Calu3 (cell line): ENCODE measurements at regions not wholly inside any gene's neighbourhood (a gene's known extent, or its start where the extent isn't known, plus 50 kb on each side); places are given as distances from the start of the nearest gene placed in this dataset.

Experiments used
- BruUV-seq: library from RNA; stranded (reverse); fragments of 400-500 nt; replicated peaks from 2 replicates; lab custom pipeline; 2021; lab: Mats Ljungman, UMichigan
- CTCF ChIA-PET: fragments of 300-600 bp; sonication (Branson Sonifier 250); formaldehyde crosslinking; loops from one replicate; lab custom pipeline; 2022; ENCODE audit warnings: antibody characterized with exemption; lab: Charles Lee
- DNase-seq: peaks from one replicate; pipeline ENCODE4 v3.0.0; 2022
- H3K27ac Mint-ChIP-seq: one replicate; pipeline ENCODE4 v1.8.0; 2022; ENCODE audit warnings: mixed read lengths; ENCODE audit not compliant: unreplicated experiment
- H3K27me3 Mint-ChIP-seq: one replicate; pipeline ENCODE4 v1.8.0; 2022; ENCODE audit warnings: mixed read lengths; ENCODE audit not compliant: unreplicated experiment
- H3K36me3 Mint-ChIP-seq: one replicate; pipeline ENCODE4 v1.8.0; 2022; ENCODE audit warnings: mild to moderate bottlenecking, moderate library complexity, mixed read lengths; ENCODE audit not compliant: insufficient read depth, unreplicated experiment
- H3K4me1 Mint-ChIP-seq: one replicate; pipeline ENCODE4 v1.8.0; 2022; ENCODE audit warnings: mild to moderate bottlenecking, low read depth, mixed read lengths; ENCODE audit not compliant: unreplicated experiment
- H3K4me3 Mint-ChIP-seq: one replicate; pipeline ENCODE4 v1.8.0; 2022; ENCODE audit warnings: mild to moderate bottlenecking, low read depth, moderate library complexity, mixed read lengths; ENCODE audit not compliant: unreplicated experiment
- H3K9me3 Mint-ChIP-seq: one replicate; pipeline ENCODE4 v1.8.0; 2022; ENCODE audit warnings: low read depth, mixed read lengths; ENCODE audit not compliant: unreplicated experiment
- intact Hi-C: fragments of 100-400 bp; cut with micrococcal nuclease; formaldehyde crosslinking; loops from one replicate; pipeline ENCODE4 v1.10.0; 2022; ENCODE audit not compliant: unreplicated experiment
- TF ChIP-seq, protein P1 (sequence below): fragments of 200-600 bp; IDR thresholded peaks from one replicate; pipeline ENCODE4 v1.8.0; 2022; ENCODE audit warnings: antibody characterized with exemption; ENCODE audit not compliant: unreplicated experiment

DNA sequence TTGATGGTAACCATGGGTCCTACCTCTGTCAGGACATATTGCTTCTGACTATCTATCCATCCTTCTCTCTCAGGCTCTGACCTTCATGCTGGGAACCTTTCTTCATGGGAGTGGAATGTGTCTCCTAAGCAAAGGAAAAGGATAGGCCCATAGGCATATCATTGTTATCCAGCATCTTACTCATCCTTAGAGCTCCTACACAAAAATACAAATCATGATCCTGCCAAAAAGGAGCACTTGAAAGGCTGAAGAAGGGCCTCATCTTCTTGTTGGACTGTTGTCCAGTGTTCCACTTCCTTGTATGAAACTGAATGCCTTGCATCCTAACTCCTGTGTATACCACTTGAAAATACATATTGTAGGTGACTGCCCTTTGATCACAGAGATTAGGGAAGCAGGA, 96.1 kb upstream of the SOX2 start:
- intact Hi-C loops: no loop called here
- no peak for DNase-seq

GRCh38 chr3:181614878-181615277, 96.8 kb upstream of the SOX2 start:
- CTCF ChIA-PET: interaction anchor here (0.5 kb wide), 1 partner anchor 217 kb away, joined by 6 read pairs; no protein-coding TSS in a partner anchor
- BruUV-seq: no TSS peak
- H3K4me3 Mint-ChIP-seq: no peak overlapping the region
- no peaks in the 10 kb centered on the region for H3K36me3 Mint-ChIP-seq
- no peaks in the 10 kb centered on the region for H3K9me3 Mint-ChIP-seq
- no peaks in the 10 kb centered on the region for H3K27me3 Mint-ChIP-seq
- DNase-seq: no peak
- H3K27ac Mint-ChIP-seq: no peak overlapping the region
- H3K4me1 Mint-ChIP-seq: no peaks in the 10 kb centered on the region
- TF ChIP-seq, protein P1, sequence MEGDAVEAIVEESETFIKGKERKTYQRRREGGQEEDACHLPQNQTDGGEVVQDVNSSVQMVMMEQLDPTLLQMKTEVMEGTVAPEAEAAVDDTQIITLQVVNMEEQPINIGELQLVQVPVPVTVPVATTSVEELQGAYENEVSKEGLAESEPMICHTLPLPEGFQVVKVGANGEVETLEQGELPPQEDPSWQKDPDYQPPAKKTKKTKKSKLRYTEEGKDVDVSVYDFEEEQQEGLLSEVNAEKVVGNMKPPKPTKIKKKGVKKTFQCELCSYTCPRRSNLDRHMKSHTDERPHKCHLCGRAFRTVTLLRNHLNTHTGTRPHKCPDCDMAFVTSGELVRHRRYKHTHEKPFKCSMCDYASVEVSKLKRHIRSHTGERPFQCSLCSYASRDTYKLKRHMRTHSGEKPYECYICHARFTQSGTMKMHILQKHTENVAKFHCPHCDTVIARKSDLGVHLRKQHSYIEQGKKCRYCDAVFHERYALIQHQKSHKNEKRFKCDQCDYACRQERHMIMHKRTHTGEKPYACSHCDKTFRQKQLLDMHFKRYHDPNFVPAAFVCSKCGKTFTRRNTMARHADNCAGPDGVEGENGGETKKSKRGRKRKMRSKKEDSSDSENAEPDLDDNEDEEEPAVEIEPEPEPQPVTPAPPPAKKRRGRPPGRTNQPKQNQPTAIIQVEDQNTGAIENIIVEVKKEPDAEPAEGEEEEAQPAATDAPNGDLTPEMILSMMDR: no peak
- intact Hi-C loops: no loop called here

More for the DNA sequence above, 96.1 kb upstream of the SOX2 start:
- Mint-ChIP-seq H3K36me3 (no peaks in the 10 kb centered on the region), H3K9me3 (no peaks in the 10 kb centered on the region), H3K27me3 (no peaks in the 10 kb centered on the region), H3K4me3 (no peak overlapping the region), H3K27ac (no peak overlapping the region), H3K4me1 (no peaks in the 10 kb centered on the region)
- no TSS peak for BruUV-seq
- TF ChIP-seq, protein P1: no peak
- CTCF ChIA-PET: interaction anchor here (0.9 kb wide), 1 partner anchor 12 kb away, joined by 4 read pairs; no protein-coding TSS in a partner anchor

DNA sequence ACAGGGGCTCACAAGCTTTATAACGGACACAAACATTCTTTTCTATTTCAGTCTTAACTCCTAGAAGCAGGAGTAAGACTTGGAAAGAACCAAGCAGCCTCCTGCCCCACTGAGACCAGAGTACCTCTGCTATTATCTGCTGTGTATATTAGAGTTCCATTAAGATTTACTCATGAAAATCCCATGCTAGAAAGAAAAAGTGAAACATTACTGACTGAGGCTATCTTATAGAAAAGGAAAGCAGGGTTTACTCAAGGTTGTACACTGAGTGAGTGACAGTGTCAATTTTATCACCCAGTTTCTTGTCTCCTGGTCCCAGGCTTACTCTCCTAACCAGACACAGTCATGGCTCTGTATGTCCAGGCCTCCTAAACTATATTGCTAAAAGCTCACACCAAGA, 97.9 kb upstream of the SOX2 start:
- intact Hi-C loops: no loop called here
- BruUV-seq: no TSS peak
- H3K27ac Mint-ChIP-seq: no peak overlapping the region
- H3K4me1 Mint-ChIP-seq: no peaks in the 10 kb centered on the region
- no peaks in the 10 kb centered on the region for H3K27me3 Mint-ChIP-seq
- DNase-seq: no peak
- H3K9me3 Mint-ChIP-seq: no peaks in the 10 kb centered on the region
- TF ChIP-seq, protein P1: no peak
- H3K4me3 Mint-ChIP-seq: no peak overlapping the region
- H3K36me3 Mint-ChIP-seq: no peaks in the 10 kb centered on the region
- CTCF ChIA-PET: no interaction called here

DNA sequence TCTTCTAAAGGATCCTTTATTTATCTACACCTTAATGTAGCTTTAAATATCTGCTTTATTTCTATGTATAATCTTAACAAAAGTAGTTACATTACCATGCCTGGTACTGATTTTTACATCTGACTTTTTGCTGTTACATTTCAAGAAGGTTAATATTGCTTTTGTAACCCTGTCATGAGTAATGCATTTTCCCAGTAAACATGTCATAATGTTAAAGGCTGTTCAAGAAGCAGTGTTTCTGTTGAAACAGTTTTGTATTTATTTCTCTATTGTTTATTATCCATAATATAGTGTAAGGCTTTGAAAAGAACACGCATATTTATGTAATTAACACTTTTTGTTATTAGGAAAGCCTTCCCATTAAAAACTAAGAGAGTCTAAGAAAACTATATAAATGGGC, 98.5 kb upstream of the SOX2 start:
- intact Hi-C loops: no loop called here
- no peaks in the 10 kb centered on the region for H3K4me1 Mint-ChIP-seq
- no TSS peak for BruUV-seq
- TF ChIP-seq, protein P1: no peak
- H3K4me3 Mint-ChIP-seq: no peak overlapping the region
- no peaks in the 10 kb centered on the region for H3K27me3 Mint-ChIP-seq
- no peak for DNase-seq
- H3K36me3 Mint-ChIP-seq: no peaks in the 10 kb centered on the region
- CTCF ChIA-PET: no interaction called here
- no peaks in the 10 kb centered on the region for H3K9me3 Mint-ChIP-seq
- no peak overlapping the region for H3K27ac Mint-ChIP-seq
